HEK293 (cell line): ENCODE measurements at regions not wholly inside any gene's neighbourhood (a gene's known extent, or its start where the extent isn't known, plus 50 kb on each side); places are given as distances from the start of the nearest gene placed in this dataset.

Experiments used
- CTCF ChIA-PET: fragments of 350-600 bp; formaldehyde crosslinking; extraction: SDS; loops from one replicate; lab custom pipeline; 2021; ENCODE audit warnings: antibody characterized with exemption; lab: Yijun Ruan, JAX
- POLR2A ChIA-PET: fragments of 300-600 bp; formaldehyde crosslinking; extraction: SDS; loops from one replicate; lab custom pipeline; 2020; ENCODE audit warnings: antibody characterized with exemption, inconsistent platforms; lab: Yijun Ruan, JAX
- H3K27ac ChIP-seq: fragments of 200-500 bp; sonication (Bioruptor generic); 2 replicates; pipeline ENCODE4 v1.5.1; 2014; ENCODE audit warnings: low read depth, low read length, control low read depth, inconsistent platforms; ENCODE audit errors: extremely low read depth
- H3K36me3 ChIP-seq, 2 experiments: fragments of 200-500 bp in 1 of 2; sonication (Bioruptor generic) in 1 of 2; 1 replicate in 1 of 2; 2 replicates in 1 of 2; pipeline ENCODE4 v1.5.1; 2014 to 2017; ENCODE audit warnings: inconsistent platforms in 2 of 2, low read length in 2 of 2; ENCODE audit not compliant: control insufficient read depth in 2 of 2, insufficient read depth in 1 of 2
- H3K4me1 ChIP-seq: fragments of 200-500 bp; sonication (Bioruptor generic); 2 replicates; pipeline ENCODE4 v1.5.1; 2014; ENCODE audit warnings: mild to moderate bottlenecking, low read length, inconsistent platforms; ENCODE audit not compliant: control insufficient read depth, insufficient read depth
- H3K4me3 ChIP-seq: 2 replicates; pipeline ENCODE4 v1.5.1; 2011; ENCODE audit warnings: low read depth, mild to moderate bottlenecking, control low read depth, low read length, moderate library complexity
- H3K9me3 ChIP-seq: fragments of 200-500 bp; sonication (Bioruptor generic); 2 replicates; pipeline ENCODE4 v1.5.1; 2014; ENCODE audit warnings: low read depth, low read length, inconsistent platforms; ENCODE audit not compliant: control insufficient read depth, insufficient read depth
- MZF1 ChIP-seq: fragments of 450-650 bp; formaldehyde crosslinking; IDR thresholded peaks from 2 replicates; pipeline ENCODE4 v1.5.1; 2017; ENCODE audit warnings: missing biosample characterization, missing genetic modification characterization, borderline replicate concordance
- REPIN1 ChIP-seq: fragments of 450-650 bp; formaldehyde crosslinking; IDR thresholded peaks from 2 replicates; pipeline ENCODE4 v1.5.1; 2017; ENCODE audit warnings: missing biosample characterization, missing genetic modification characterization, low read depth
- ZBTB17 ChIP-seq: fragments of 450-650 bp; formaldehyde crosslinking; IDR thresholded peaks from 2 replicates; pipeline ENCODE4 v1.5.1; 2016; ENCODE audit warnings: missing biosample characterization, missing genetic modification characterization
- ZEB2 ChIP-seq: fragments of 450-650 bp; formaldehyde crosslinking; IDR thresholded peaks from 2 replicates; pipeline ENCODE4 v1.5.1; 2016; ENCODE audit warnings: missing biosample characterization, missing genetic modification characterization
- ZFP37 ChIP-seq: fragments of 450-650 bp; formaldehyde crosslinking; IDR thresholded peaks from 2 replicates; pipeline ENCODE4 v1.5.1; 2016; ENCODE audit warnings: missing biosample characterization, missing genetic modification characterization
- ZNF10 ChIP-seq: fragments of 450-650 bp; formaldehyde crosslinking; IDR thresholded peaks from 2 replicates; pipeline ENCODE4 v1.5.1; 2017; ENCODE audit warnings: missing biosample characterization, missing genetic modification characterization
- ZNF138 ChIP-seq: fragments of 450-650 bp; formaldehyde crosslinking; IDR thresholded peaks from 2 replicates; pipeline ENCODE4 v1.5.1; 2016; ENCODE audit warnings: missing biosample characterization, missing genetic modification characterization, borderline replicate concordance
- ZNF239 ChIP-seq: fragments of 450-650 bp; formaldehyde crosslinking; IDR thresholded peaks from 2 replicates; pipeline ENCODE4 v1.5.1; 2016; ENCODE audit warnings: missing biosample characterization, missing genetic modification characterization
- ZNF248 ChIP-seq: fragments of 450-650 bp; formaldehyde crosslinking; IDR thresholded peaks from 2 replicates; pipeline ENCODE4 v1.5.1; 2017; ENCODE audit warnings: missing biosample characterization, missing genetic modification characterization
- ZNF416 ChIP-seq: fragments of 450-650 bp; formaldehyde crosslinking; IDR thresholded peaks from 2 replicates; pipeline ENCODE4 v1.5.1; 2016; ENCODE audit warnings: missing biosample characterization, missing genetic modification characterization
- ZNF473 ChIP-seq: fragments of 450-650 bp; formaldehyde crosslinking; IDR thresholded peaks from 2 replicates; pipeline ENCODE4 v1.5.1; 2017; ENCODE audit warnings: missing biosample characterization, missing genetic modification characterization
- ZNF48 ChIP-seq: fragments of 450-650 bp; formaldehyde crosslinking; IDR thresholded peaks from 2 replicates; pipeline ENCODE4 v1.5.1; 2016; ENCODE audit warnings: missing biosample characterization, missing genetic modification characterization
- ZNF510 ChIP-seq: fragments of 450-650 bp; formaldehyde crosslinking; IDR thresholded peaks from 2 replicates; pipeline ENCODE4 v1.5.1; 2018; ENCODE audit warnings: mild to moderate bottlenecking, missing genetic modification characterization, missing biosample characterization; ENCODE audit not compliant: insufficient replicate concordance
- ZNF544 ChIP-seq: fragments of 450-650 bp; formaldehyde crosslinking; IDR thresholded peaks from 2 replicates; pipeline ENCODE4 v1.5.0; 2017; ENCODE audit warnings: missing biosample characterization, missing genetic modification characterization
- ZNF600 ChIP-seq: fragments of 450-650 bp; formaldehyde crosslinking; IDR thresholded peaks from 2 replicates; pipeline ENCODE4 v1.5.1; 2016; ENCODE audit warnings: missing biosample characterization, missing genetic modification characterization
- ZNF623 ChIP-seq: fragments of 450-650 bp; formaldehyde crosslinking; IDR thresholded peaks from 2 replicates; pipeline ENCODE4 v1.5.1; 2016; ENCODE audit warnings: missing biosample characterization, missing genetic modification characterization
- ZNF660 ChIP-seq: fragments of 450-650 bp; IDR thresholded peaks from 2 replicates; pipeline ENCODE4 v1.5.1; 2018; ENCODE audit warnings: missing biosample characterization, mild to moderate bottlenecking, missing genetic modification characterization
- ZNF768 ChIP-seq: fragments of 450-650 bp; formaldehyde crosslinking; IDR thresholded peaks from 2 replicates; pipeline ENCODE4 v1.5.1; 2018; ENCODE audit warnings: missing biosample characterization, mild to moderate bottlenecking, missing genetic modification characterization
- TF ChIP-seq, protein P1 (sequence below): IDR thresholded peaks from 2 replicates; pipeline ENCODE4 v1.6.1; 2011; ENCODE audit warnings: mild to moderate bottlenecking, low read depth, low read length, borderline replicate concordance
- TF ChIP-seq, protein P2 (sequence below): fragments of 450-650 bp; formaldehyde crosslinking; IDR thresholded peaks from 2 replicates; pipeline ENCODE4 v1.5.1; 2017; ENCODE audit warnings: missing biosample characterization, missing genetic modification characterization
- TF ChIP-seq, protein P3 (sequence below): fragments of 450-650 bp; formaldehyde crosslinking; IDR thresholded peaks from 2 replicates; pipeline ENCODE4; 2016; ENCODE audit warnings: missing biosample characterization, missing genetic modification characterization
- TF ChIP-seq, protein P4 (sequence below): fragments of 450-650 bp; IDR thresholded peaks from 2 replicates; pipeline ENCODE4 v1.5.1; 2018; ENCODE audit warnings: missing biosample characterization, missing genetic modification characterization
- TF ChIP-seq, protein P5 (sequence below): fragments of 450-650 bp; formaldehyde crosslinking; IDR thresholded peaks from 2 replicates; pipeline ENCODE4 v1.5.1; 2017; ENCODE audit warnings: missing biosample characterization, missing genetic modification characterization
- TF ChIP-seq, protein P6 (sequence below): fragments of 450-650 bp; formaldehyde crosslinking; IDR thresholded peaks from 2 replicates; pipeline ENCODE4 v1.5.1; 2017; ENCODE audit warnings: missing biosample characterization, missing genetic modification characterization
- TF ChIP-seq, protein P7 (sequence below): fragments of 450-650 bp; formaldehyde crosslinking; IDR thresholded peaks from 2 replicates; pipeline ENCODE4 v1.5.1; 2016; ENCODE audit warnings: missing biosample characterization, missing genetic modification characterization
- TF ChIP-seq, protein P8 (sequence below): fragments of 450-650 bp; formaldehyde crosslinking; IDR thresholded peaks from 2 replicates; pipeline ENCODE4 v1.5.1; 2017; ENCODE audit warnings: missing biosample characterization, missing genetic modification characterization

DNA sequence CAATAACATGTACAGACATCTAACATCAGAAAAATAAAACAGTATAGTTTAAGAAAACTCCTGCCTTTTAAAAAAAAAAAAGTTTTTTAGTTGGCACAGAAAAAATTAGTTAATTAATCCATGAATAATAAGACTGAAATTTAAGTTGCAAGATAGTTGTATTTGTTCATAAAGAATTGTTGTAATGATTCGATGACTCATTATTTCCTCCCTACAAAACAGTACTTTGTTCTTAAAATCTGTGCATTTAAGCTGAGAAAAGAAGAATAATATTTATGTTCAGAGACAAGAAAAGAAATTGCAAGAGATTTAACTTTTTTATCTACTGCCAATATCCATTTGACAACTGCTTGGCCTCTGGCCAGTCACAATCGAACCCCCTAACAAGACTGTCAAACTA lies 894.7 kb downstream of the ADGRL2 start:
- POLR2A ChIA-PET = no interaction called here
- H3K27ac ChIP-seq = no peak overlapping the region

DNA sequence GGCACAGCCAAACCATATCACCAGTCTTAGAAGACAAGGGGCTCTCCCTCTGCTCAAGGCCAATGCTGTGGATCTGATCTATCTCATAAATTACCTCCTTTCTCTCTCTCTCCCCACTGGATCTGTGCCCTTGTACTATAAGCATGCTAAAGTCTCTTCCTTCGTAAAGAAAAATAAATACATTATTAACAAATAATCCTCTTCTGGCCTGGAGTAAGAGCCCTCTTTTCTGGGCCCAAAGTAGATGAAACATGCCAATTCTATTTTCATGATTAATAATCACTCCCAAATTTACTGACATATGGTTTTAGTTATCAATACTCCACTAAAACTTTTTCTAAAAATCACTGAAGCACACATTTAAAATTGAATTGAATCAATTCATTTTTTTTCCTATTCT lies 889.7 kb downstream of the ADGRL2 start:
- ChIA-PET POLR2A (no interaction called here), CTCF (no interaction called here)
- H3K36me3 ChIP-seq = no peaks in the 10 kb centered on the region
- H3K27ac ChIP-seq = no peak overlapping the region
- H3K9me3 ChIP-seq = no peaks in the 10 kb centered on the region
- no peaks in the 10 kb centered on the region for H3K4me1 ChIP-seq
- H3K4me3 ChIP-seq = no peak overlapping the region
- no peak for TF ChIP-seq ZNF600 (tag by site-specific recombination)
- TF ChIP-seq ZEB2 (tag by site-specific recombination) = no peak
- TF ChIP-seq, protein P1, sequence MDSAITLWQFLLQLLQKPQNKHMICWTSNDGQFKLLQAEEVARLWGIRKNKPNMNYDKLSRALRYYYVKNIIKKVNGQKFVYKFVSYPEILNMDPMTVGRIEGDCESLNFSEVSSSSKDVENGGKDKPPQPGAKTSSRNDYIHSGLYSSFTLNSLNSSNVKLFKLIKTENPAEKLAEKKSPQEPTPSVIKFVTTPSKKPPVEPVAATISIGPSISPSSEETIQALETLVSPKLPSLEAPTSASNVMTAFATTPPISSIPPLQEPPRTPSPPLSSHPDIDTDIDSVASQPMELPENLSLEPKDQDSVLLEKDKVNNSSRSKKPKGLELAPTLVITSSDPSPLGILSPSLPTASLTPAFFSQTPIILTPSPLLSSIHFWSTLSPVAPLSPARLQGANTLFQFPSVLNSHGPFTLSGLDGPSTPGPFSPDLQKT = no peak
- TF ChIP-seq ZFP37 (tag by site-specific recombination) = no peak
- TF ChIP-seq REPIN1 = no peak
- TF ChIP-seq, protein P2, sequence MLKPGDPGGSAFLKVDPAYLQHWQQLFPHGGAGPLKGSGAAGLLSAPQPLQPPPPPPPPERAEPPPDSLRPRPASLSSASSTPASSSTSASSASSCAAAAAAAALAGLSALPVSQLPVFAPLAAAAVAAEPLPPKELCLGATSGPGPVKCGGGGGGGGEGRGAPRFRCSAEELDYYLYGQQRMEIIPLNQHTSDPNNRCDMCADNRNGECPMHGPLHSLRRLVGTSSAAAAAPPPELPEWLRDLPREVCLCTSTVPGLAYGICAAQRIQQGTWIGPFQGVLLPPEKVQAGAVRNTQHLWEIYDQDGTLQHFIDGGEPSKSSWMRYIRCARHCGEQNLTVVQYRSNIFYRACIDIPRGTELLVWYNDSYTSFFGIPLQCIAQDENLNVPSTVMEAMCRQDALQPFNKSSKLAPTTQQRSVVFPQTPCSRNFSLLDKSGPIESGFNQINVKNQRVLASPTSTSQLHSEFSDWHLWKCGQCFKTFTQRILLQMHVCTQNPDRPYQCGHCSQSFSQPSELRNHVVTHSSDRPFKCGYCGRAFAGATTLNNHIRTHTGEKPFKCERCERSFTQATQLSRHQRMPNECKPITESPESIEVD (tag by site-specific recombination) = no peak
- no peak for TF ChIP-seq ZNF510 (tag by site-specific recombination)

More for the DNA sequence above, 894.7 kb downstream of the ADGRL2 start:
- CTCF ChIA-PET = no interaction called here
- Histone ChIP-seq H3K4me3 (no peak overlapping the region), H3K4me1 (no peaks in the 10 kb centered on the region)
- TF ChIP-seq, protein P3, sequence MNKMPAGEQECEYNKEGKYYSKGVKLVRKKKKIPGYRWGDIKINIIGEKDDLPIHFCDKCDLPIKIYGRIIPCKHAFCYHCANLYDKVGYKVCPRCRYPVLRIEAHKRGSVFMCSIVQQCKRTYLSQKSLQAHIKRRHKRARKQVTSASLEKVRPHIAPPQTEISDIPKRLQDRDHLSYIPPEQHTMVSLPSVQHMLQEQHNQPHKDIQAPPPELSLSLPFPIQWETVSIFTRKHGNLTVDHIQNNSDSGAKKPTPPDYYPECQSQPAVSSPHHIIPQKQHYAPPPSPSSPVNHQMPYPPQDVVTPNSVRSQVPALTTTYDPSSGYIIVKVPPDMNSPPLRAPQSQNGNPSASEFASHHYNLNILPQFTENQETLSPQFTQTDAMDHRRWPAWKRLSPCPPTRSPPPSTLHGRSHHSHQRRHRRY = no peak
- no peak for TF ChIP-seq ZNF416
- no peak for TF ChIP-seq ZNF623
- no peak for TF ChIP-seq ZNF248 (tag by site-specific recombination)
- TF ChIP-seq, protein P4, sequence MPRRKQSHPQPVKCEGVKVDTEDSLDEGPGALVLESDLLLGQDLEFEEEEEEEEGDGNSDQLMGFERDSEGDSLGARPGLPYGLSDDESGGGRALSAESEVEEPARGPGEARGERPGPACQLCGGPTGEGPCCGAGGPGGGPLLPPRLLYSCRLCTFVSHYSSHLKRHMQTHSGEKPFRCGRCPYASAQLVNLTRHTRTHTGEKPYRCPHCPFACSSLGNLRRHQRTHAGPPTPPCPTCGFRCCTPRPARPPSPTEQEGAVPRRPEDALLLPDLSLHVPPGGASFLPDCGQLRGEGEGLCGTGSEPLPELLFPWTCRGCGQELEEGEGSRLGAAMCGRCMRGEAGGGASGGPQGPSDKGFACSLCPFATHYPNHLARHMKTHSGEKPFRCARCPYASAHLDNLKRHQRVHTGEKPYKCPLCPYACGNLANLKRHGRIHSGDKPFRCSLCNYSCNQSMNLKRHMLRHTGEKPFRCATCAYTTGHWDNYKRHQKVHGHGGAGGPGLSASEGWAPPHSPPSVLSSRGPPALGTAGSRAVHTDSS (tag by site-specific recombination) = no peak
- no peak for TF ChIP-seq ZNF48 (tag by site-specific recombination)
- no peak for TF ChIP-seq MZF1 (tag by site-specific recombination)
- TF ChIP-seq ZNF660 (tag by site-specific recombination) = no peak
- no peak for TF ChIP-seq ZNF239
- TF ChIP-seq, protein P5, sequence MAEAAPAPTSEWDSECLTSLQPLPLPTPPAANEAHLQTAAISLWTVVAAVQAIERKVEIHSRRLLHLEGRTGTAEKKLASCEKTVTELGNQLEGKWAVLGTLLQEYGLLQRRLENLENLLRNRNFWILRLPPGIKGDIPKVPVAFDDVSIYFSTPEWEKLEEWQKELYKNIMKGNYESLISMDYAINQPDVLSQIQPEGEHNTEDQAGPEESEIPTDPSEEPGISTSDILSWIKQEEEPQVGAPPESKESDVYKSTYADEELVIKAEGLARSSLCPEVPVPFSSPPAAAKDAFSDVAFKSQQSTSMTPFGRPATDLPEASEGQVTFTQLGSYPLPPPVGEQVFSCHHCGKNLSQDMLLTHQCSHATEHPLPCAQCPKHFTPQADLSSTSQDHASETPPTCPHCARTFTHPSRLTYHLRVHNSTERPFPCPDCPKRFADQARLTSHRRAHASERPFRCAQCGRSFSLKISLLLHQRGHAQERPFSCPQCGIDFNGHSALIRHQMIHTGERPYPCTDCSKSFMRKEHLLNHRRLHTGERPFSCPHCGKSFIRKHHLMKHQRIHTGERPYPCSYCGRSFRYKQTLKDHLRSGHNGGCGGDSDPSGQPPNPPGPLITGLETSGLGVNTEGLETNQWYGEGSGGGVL (tag by site-specific recombination) = no peak
- TF ChIP-seq, protein P6, sequence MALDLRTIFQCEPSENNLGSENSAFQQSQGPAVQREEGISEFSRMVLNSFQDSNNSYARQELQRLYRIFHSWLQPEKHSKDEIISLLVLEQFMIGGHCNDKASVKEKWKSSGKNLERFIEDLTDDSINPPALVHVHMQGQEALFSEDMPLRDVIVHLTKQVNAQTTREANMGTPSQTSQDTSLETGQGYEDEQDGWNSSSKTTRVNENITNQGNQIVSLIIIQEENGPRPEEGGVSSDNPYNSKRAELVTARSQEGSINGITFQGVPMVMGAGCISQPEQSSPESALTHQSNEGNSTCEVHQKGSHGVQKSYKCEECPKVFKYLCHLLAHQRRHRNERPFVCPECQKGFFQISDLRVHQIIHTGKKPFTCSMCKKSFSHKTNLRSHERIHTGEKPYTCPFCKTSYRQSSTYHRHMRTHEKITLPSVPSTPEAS (tag by site-specific recombination) = no peak
- TF ChIP-seq ZNF138 (tag by site-specific recombination) = no peak
- TF ChIP-seq, protein P7, sequence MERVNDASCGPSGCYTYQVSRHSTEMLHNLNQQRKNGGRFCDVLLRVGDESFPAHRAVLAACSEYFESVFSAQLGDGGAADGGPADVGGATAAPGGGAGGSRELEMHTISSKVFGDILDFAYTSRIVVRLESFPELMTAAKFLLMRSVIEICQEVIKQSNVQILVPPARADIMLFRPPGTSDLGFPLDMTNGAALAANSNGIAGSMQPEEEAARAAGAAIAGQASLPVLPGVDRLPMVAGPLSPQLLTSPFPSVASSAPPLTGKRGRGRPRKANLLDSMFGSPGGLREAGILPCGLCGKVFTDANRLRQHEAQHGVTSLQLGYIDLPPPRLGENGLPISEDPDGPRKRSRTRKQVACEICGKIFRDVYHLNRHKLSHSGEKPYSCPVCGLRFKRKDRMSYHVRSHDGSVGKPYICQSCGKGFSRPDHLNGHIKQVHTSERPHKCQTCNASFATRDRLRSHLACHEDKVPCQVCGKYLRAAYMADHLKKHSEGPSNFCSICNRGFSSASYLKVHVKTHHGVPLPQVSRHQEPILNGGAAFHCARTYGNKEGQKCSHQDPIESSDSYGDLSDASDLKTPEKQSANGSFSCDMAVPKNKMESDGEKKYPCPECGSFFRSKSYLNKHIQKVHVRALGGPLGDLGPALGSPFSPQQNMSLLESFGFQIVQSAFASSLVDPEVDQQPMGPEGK (tag by site-specific recombination) = no peak
- no peak for TF ChIP-seq ZNF473 (tag by site-specific recombination)
- TF ChIP-seq, protein P8, sequence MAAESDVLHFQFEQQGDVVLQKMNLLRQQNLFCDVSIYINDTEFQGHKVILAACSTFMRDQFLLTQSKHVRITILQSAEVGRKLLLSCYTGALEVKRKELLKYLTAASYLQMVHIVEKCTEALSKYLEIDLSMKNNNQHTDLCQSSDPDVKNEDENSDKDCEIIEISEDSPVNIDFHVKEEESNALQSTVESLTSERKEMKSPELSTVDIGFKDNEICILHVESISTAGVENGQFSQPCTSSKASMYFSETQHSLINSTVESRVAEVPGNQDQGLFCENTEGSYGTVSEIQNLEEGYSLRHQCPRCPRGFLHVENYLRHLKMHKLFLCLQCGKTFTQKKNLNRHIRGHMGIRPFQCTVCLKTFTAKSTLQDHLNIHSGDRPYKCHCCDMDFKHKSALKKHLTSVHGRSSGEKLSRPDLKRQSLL (tag by site-specific recombination) = no peak
- no peak for TF ChIP-seq ZNF544 (tag by site-specific recombination)
- TF ChIP-seq ZNF10 = no peak
- TF ChIP-seq ZBTB17 (tag by site-specific recombination) = no peak
- no peak for TF ChIP-seq ZNF768
- TF ChIP-seq, all 188 proteins: peak for 0
- Histone ChIP-seq H3K9me3 (no peaks in the 10 kb centered on the region), H3K36me3 (no peaks in the 10 kb centered on the region)
